ENCODE measurements at regions not wholly inside any gene's neighbourhood (a gene's known extent, or its start where the extent isn't known, plus 50 kb on each side); places are given as distances from the start of the nearest gene placed in this dataset.

GRCh38 chr2:41735476-41735875, 312.3 kb upstream of the PKDCC start:
- in situ Hi-C loops (cut with MboI; ENCODE audit: low sequenced_read_pairs): no loop called here

DNA sequence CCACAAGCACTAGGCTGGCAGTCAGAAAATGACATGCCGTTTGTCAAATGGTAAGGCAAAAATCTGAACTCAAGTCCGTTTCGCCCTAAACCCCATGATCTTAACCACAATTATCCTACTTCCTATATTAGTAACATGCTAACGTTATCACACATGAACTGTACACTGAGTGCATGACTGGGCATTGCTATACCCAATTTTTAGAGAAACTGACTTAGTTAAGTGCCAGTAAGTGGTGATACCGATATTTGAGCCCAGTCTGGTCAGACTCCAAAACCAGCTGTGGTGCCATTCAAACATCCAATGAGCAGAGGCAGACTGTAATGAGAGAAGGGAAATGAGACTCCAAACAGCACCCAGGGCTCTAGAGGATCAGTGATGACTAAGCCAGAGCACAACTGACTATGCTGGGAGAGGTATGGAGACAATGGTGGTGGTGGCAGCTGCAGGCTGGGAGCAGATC, 311.7 kb upstream of the PKDCC start:
- in situ Hi-C loops (cut with MboI; ENCODE audit: low sequenced_read_pairs): no loop called here

GRCh38 chr2:41736586-41736985, 311.2 kb upstream of the PKDCC start:
- in situ Hi-C loops (cut with MboI; ENCODE audit: low sequenced_read_pairs): no loop called here

GRCh38 chr2:41737888-41738287, 309.9 kb upstream of the PKDCC start:
- in situ Hi-C loops (cut with MboI; ENCODE audit: low sequenced_read_pairs): no loop called here

DNA sequence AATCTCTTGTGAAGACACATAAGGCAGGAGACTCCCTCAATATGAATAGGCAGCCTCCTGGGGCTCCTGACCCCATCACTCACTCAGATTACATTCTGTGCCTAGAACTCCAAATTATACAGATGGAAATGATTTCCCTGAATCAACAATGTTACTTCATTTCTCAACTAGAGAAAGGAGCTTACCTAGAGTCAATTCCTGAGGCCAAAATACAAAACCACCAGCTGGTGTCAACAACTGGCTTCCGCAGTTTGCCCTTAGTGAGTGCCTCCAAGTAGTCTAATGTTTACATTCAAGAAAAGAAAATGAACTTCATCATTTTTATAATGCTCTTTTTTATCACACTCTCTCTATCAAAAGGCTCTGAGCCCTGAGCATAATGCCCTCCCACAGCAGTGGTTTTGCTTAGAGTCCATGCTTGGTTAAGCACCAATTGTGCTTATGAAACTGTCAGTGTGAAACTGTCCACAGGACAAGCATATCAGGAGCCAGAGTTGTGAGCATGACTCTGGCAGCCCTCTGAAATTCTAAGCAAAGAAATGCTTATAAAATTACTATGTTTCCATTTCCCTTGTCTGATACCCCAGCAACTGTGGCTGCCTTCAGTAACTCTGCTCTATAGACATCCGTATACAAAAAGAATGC, 305.7 kb upstream of the PKDCC start:
- in situ Hi-C loops (cut with MboI; ENCODE audit: low sequenced_read_pairs): no loop called here

- in situ Hi-C loops (cut with MboI; ENCODE audit: low sequenced_read_pairs): no loop called here
Observed at GRCh38 chr2:41743324-41743723, 304.5 kb upstream of the PKDCC start.

- in situ Hi-C loops (cut with MboI; ENCODE audit: low sequenced_read_pairs): no loop called here
Observed at GRCh38 chr2:41750829-41751228, 297.0 kb upstream of the PKDCC start.

DNA sequence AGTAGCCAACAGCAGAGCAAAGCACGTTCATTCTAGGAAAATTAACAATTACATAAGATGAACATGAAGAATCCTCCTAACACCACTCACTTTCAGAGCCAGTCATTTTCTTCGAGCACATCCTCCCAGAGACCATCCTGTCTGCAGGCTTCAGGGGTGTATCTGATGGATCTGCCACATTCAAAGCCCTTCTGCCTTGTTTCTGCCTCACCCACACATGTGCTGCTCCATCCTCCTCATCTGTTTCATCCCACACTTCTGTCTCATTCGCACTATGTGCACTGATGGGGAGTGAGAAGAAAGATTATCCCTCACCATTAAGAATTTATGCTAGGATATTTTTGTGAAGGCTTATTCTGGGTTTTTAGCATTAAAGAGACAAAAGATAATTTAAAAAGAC, 287.9 kb upstream of the PKDCC start:
- in situ Hi-C loops (cut with MboI; ENCODE audit: low sequenced_read_pairs): no loop called here

GRCh38 chr2:41763141-41763540, 284.7 kb upstream of the PKDCC start:
- in situ Hi-C loops (cut with MboI; ENCODE audit: low sequenced_read_pairs): no loop called here

DNA sequence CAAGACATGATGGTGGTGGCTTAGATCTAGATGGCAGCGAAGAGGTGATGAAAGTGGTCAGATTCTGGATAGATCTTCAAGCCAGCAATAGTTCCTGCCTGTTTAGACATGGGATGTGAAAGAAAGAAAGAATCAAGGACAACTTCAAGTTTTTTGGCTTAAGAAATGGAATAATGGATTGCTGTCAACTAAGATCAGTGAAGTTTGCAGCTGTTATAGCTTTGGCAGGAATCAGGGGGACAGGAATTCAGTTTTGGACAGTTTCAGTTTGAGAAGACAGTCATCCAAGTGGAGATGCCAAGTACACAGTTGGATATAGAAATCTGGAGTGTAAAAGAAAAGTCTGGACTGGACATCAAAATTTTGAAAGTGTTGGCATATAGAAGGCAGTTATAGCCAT, 283.7 kb upstream of the PKDCC start:
- in situ Hi-C loops (cut with MboI; ENCODE audit: low sequenced_read_pairs): no loop called here

DNA sequence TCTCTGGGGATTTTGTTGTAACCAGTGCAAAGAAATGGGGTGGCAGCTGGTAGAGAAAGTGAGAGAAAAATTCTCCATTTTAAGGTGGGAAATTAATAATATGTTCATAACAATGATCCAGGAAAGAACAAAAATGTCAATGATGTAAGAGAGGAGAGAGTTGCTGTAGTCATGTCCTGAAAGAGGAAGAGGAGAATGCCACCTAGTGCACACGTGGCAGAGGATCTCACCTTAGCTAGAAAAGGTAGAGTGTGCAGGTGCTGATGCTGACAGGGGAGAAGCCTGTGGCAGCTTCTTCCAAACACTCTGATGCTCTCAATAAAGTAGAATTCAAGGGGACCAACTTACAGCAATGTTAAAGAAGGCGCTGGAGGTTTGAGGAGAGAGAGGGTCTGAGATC, 282.9 kb upstream of the PKDCC start:
- in situ Hi-C loops (cut with MboI; ENCODE audit: low sequenced_read_pairs): no loop called here

GRCh38 chr2:41768310-41768709, 279.5 kb upstream of the PKDCC start:
- in situ Hi-C loops (cut with MboI; ENCODE audit: low sequenced_read_pairs): no loop called here

- in situ Hi-C loops (cut with MboI; ENCODE audit: low sequenced_read_pairs): no loop called here
Observed at GRCh38 chr2:41771710-41772109, 276.1 kb upstream of the PKDCC start.

- in situ Hi-C loops (cut with MboI; ENCODE audit: low sequenced_read_pairs): no loop called here
Observed at GRCh38 chr2:41772697-41773096, 275.1 kb upstream of the PKDCC start.

- in situ Hi-C loops (cut with MboI; ENCODE audit: low sequenced_read_pairs): no loop called here
Observed at GRCh38 chr2:41774011-41774605, 273.7 kb upstream of the PKDCC start.

DNA sequence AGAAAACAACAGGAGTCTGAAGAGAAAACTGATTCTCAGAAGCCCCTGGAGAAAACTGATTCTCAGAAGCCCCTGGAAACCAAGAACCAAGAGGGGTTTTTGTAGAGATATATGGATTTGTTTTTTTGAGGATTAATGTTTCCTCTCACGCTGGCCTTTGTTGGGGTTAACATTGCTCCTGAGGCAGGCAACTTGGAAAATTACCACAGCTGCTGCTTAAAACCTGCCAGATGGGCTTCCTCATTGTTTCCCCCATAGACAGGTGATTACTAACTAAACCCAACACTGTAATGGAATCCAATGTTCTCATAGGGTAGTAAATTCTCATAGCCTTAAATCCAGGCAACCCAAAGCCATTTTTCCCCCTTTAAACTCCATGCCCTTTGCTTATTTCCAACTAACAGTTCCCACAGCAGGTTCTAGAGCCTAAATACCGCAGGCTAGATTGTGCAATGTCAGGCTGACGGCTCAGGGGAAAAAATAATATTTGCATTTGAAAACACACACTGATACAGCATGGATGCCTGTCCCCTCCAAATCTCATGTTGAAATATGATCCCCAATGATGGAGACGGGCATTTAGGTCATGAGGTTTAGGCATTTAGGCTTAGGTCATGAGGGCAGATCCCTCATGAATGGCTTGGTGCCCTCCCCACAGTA, 272.3 kb upstream of the PKDCC start:
- in situ Hi-C loops (cut with MboI; ENCODE audit: low sequenced_read_pairs): no loop called here

DNA sequence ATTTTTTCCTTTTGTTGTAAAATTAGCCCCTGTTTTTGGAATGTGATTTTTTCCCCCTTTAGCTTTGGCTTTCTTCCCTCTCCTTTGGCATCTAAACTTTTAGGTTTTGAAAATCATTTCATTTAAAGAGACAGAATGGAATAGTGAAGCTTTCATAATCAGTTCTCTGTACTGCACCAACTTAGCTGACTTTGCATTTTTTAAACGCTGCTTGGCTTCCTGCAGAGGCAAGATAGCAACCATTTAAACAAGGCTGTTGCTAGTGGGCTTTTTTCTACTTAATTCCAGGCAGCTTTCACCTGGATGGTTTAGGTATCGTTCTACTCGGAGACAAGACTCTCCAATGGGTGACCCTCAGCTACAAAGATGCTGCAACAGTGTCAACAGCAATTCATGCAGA, 267.9 kb upstream of the PKDCC start:
- in situ Hi-C loops (cut with MboI; ENCODE audit: low sequenced_read_pairs): no loop called here

- in situ Hi-C loops (cut with MboI; ENCODE audit: low sequenced_read_pairs): no loop called here
Observed at GRCh38 chr2:41782306-41783158, 265.3 kb upstream of the PKDCC start.

GRCh38 chr2:41784496-41784895, 263.3 kb upstream of the PKDCC start:
- in situ Hi-C loops (cut with MboI; ENCODE audit: low sequenced_read_pairs): no loop called here

GRCh38 chr2:41785251-41786022, 262.4 kb upstream of the PKDCC start:
- in situ Hi-C loops (cut with MboI; ENCODE audit: low sequenced_read_pairs): no loop called here

DNA sequence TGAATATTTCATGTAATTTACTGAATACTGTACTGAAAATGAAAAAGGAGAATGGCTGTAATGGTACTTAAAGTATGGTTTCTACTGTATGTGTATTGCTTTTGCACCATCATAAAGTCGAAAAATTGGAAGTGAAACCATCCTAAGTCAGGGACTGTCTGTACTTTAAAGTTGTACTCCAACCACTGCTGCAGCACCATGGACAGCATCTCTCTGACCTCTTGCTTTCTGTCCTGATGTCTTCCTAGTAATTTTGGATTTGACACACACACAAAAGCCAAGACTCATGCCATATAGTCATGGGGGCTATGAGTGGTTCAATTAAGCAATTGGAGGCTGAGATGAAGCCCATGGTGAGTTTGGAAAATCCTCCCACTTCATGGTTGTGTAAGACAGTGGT, 256.3 kb upstream of the PKDCC start:
- in situ Hi-C loops (cut with MboI; ENCODE audit: low sequenced_read_pairs): no loop called here
